ENCODE measurements at regions not wholly inside any gene's neighbourhood (a gene's known extent, or its start where the extent isn't known, plus 50 kb on each side); places are given as distances from the start of the nearest gene placed in this dataset.

- in situ Hi-C loops (cut with MboI; ENCODE audit: low pct_unique_long_range_greater_than_20kb, low sequenced_read_pairs, unreplicated experiment) = no loop called here
- TF ChIP-seq CTCF (IDR thresholded peaks at IDR 0.05; ENCODE audit: extremely low read depth, insufficient read depth, missing control alignments) = no peak
- no peak for DNase-seq (ENCODE audit: low spot score)
These were observed 1357.8 kb upstream of the ATXN8OS start for GRCh38 chr13:68749796-68750195.

GRCh38 chr13:68748038-68748437 is 1359.6 kb upstream of the ATXN8OS start:
- no peak for TF ChIP-seq CTCF (IDR thresholded peaks at IDR 0.05; ENCODE audit: extremely low read depth, insufficient read depth, missing control alignments)
- no peak for DNase-seq (ENCODE audit: low spot score)
- in situ Hi-C loops (cut with MboI; ENCODE audit: low pct_unique_long_range_greater_than_20kb, low sequenced_read_pairs, unreplicated experiment) = no loop called here

- TF ChIP-seq CTCF (IDR thresholded peaks at IDR 0.05; ENCODE audit: extremely low read depth, insufficient read depth, missing control alignments) = no peak
- DNase-seq (ENCODE audit: low spot score) = no peak
- in situ Hi-C loops (cut with MboI; ENCODE audit: low pct_unique_long_range_greater_than_20kb, low sequenced_read_pairs, unreplicated experiment) = no loop called here
These were observed 1362.1 kb upstream of the ATXN8OS start for GRCh38 chr13:68745502-68745901.

DNA sequence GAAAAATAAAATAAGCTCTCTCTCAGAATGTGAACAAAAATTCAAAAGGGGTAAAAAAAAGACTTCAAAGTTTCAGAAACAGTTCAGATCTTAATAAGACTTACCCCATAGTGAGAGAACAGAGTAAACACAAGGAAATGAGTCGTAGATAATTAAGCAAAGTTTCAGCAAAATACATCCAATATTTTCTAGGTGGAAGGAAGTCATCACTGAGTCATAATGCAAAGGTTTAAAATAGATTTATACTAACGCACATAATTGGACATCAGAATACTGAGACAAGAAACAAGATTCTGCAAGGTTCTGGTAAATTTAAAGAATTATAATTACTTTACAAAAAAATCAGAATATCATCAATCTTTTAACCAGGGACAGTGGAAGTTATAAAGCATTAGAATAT is 1370.7 kb upstream of the ATXN8OS start:
- DNase-seq (ENCODE audit: low spot score) = no peak
- in situ Hi-C loops (cut with MboI; ENCODE audit: low pct_unique_long_range_greater_than_20kb, low sequenced_read_pairs, unreplicated experiment) = no loop called here
- no peak for TF ChIP-seq CTCF (IDR thresholded peaks at IDR 0.05; ENCODE audit: extremely low read depth, insufficient read depth, missing control alignments)

DNA sequence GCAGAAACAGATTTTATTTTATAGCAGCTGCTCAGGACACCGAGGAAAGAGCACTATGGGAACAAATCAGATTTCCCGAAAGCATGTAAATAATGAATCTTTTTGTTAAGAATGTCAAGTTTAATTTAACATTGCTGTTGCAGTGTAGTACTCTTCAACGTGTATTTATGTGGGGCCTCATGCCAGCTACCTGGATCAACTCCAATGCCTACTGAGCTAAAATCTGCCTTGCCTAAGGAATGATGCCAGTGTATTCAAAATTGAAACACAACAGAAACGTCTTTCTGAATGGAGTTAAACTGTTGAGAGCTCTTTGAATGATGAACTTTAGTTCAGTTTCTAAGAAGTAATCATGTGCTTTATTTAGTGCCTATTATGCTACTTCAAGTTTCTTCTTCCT is 1379.8 kb upstream of the ATXN8OS start:
- no peak for TF ChIP-seq CTCF (IDR thresholded peaks at IDR 0.05; ENCODE audit: extremely low read depth, insufficient read depth, missing control alignments)
- DNase-seq (ENCODE audit: low spot score) = no peak
- in situ Hi-C loops (cut with MboI; ENCODE audit: low pct_unique_long_range_greater_than_20kb, low sequenced_read_pairs, unreplicated experiment) = no loop called here

- in situ Hi-C loops (cut with MboI; ENCODE audit: low pct_unique_long_range_greater_than_20kb, low sequenced_read_pairs, unreplicated experiment) = no loop called here
- DNase-seq (ENCODE audit: low spot score) = no peak
- no peak for TF ChIP-seq CTCF (IDR thresholded peaks at IDR 0.05; ENCODE audit: extremely low read depth, insufficient read depth, missing control alignments)
These were observed 1380.5 kb upstream of the ATXN8OS start for GRCh38 chr13:68727165-68727564.

DNA sequence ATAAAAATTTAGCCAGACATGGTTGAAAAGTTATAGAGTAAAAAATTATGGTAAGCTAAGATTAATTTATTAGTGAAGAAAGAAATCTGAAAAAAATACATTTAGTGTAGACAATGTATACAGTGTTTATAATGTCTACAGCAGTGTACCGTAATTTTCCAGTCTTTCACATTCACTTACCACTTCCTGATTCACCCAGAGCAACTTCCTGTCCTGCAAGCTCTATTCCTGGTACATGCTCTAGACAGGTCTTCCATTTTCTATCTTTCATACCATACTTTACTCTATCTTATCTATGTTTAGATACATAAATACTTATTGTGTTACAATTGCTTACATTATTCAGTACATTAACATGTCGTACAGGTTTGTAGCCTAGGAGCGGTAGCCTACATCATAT is 1387.8 kb upstream of the ATXN8OS start:
- DNase-seq (ENCODE audit: low spot score) = no peak
- in situ Hi-C loops (cut with MboI; ENCODE audit: low pct_unique_long_range_greater_than_20kb, low sequenced_read_pairs, unreplicated experiment) = no loop called here
- TF ChIP-seq CTCF (IDR thresholded peaks at IDR 0.05; ENCODE audit: extremely low read depth, insufficient read depth, missing control alignments) = no peak

Data from GM13977 (cell line).